GM12874 (cell line): ENCODE measurements at regions not wholly inside any gene's neighbourhood (a gene's known extent, or its start where the extent isn't known, plus 50 kb on each side); places are given as distances from the start of the nearest gene placed in this dataset.

ENCODE experiments used
- TF ChIP-seq, protein P1 (sequence below): IDR thresholded peaks from 2 replicates; pipeline ENCODE4 v1.5.1; 2011; ENCODE audit warnings: low read depth, mild to moderate bottlenecking, control low read depth, low read length, moderate library complexity; ENCODE audit not compliant: insufficient read depth

DNA sequence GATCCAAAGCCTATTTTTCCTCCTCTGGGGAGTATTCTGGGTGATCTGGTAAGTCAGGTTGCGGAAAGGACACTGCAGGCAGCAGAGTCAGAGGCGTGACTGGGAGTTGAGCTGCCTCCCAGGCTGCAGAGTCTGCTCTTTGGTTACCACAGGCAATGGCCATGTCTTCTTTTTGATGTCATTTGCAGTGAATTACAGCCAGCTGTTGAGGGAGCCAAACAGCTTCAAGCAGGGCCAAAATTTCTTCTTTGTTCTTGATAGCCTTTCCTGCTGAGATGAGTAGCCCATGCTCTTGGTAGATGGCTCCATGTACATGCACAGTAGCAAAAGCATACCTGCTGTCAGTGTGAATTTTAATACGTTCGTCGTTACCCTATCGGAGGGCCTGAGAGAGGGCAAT is 116.6 kb upstream of the PZP start:
- TF ChIP-seq, protein P1, sequence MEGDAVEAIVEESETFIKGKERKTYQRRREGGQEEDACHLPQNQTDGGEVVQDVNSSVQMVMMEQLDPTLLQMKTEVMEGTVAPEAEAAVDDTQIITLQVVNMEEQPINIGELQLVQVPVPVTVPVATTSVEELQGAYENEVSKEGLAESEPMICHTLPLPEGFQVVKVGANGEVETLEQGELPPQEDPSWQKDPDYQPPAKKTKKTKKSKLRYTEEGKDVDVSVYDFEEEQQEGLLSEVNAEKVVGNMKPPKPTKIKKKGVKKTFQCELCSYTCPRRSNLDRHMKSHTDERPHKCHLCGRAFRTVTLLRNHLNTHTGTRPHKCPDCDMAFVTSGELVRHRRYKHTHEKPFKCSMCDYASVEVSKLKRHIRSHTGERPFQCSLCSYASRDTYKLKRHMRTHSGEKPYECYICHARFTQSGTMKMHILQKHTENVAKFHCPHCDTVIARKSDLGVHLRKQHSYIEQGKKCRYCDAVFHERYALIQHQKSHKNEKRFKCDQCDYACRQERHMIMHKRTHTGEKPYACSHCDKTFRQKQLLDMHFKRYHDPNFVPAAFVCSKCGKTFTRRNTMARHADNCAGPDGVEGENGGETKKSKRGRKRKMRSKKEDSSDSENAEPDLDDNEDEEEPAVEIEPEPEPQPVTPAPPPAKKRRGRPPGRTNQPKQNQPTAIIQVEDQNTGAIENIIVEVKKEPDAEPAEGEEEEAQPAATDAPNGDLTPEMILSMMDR, result no peak

DNA sequence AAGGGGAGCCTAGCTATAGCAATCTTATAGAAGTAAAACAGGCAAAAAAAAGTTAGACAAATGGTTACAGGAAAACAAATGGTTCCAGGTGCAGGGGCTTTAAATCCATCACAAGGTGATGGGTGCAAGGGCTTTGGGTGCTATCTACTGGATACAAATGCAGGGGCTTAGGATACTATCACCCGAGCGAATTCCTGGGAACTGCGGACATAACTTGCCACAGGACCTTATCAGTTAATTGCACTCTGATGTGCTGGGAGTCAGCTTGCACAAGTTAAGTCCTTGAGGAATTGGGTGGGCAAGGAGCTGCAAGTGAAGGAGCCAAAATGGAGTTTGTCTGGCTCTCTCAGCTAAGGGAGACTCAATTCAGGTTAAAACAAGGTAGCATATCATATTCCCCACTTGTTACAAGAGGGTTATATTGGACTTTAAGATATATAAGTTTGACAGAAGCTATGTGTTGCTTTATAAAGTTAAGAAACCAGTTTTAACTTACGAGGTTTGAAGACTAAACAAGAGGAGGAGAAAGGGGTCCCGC is 115.0 kb upstream of the PZP start:
- TF ChIP-seq, protein P1, result no peak

DNA sequence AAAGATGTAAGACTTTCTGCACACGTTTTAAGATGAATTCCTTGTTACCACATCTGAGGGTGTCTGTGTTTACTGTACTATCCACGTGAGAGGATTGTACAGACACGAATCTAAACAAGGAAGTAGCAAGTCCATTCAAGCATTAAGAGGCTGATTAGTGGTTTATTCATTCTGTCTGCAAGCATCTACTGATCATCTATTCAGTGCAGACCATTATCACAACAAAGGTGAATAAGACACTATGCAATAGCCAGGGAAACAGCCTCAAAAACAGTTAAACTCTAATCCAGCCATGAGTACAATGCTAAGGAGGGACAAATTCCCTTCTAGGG is 111.6 kb upstream of the PZP start:
- TF ChIP-seq, protein P1, result no peak

DNA sequence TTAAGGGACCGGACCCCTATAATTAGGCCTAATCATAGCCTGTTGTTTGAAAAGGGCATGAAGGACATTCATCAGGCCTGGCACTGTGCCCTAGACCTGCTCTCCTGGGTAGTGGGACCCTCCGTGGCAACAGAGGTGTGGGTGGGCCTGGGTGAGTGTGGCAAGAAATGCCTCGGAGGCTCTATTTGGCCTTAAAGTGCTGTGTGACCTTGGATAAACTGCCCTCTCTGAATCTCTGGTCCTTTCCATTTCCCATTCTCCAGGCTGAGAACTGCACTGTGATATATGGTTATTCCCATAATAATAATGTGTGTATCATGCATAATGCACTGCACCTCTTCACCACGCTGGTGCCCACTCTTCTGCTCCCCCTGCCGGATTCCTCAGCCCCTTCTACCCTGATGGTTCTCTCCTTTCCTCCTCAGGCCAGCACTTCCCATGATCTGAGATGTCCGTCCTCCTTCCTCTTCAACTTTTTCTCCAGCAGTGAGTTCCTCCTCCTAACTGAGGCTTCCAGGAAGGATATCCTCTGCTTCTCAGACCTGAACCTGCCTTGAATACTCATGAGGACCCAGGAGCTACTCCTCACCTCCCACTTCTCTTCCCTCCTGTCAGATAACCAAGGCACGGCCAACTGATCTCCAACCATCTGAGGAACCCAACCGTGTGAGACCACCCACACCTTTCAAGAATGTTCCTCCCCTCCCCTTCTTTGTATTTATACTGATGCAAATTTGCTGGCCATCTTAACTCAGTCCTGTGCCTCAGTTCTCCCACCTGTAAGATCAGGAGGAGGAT is 111.0 kb upstream of the PZP start:
- TF ChIP-seq, protein P1, result no peak

DNA sequence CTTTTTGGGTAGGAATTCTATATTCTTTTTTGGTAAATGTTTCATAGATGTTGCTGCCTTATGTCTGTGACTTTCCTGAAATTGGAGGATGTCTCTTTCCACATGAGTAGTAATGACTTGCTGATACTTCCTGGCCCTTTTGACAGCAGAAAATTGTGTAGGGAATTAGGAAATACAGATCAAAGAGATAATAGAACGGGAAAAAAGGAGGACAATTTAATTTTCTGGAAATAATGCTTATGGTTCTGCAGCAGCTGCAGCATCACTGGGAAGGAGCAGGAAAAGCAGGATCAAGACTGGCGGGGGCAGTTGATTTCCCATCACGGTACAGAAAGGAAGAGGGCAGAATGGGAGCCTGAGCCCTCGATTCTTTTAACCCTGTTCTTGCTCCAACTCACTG is 68.8 kb upstream of the PZP start:
- TF ChIP-seq, protein P1, result no peak

DNA sequence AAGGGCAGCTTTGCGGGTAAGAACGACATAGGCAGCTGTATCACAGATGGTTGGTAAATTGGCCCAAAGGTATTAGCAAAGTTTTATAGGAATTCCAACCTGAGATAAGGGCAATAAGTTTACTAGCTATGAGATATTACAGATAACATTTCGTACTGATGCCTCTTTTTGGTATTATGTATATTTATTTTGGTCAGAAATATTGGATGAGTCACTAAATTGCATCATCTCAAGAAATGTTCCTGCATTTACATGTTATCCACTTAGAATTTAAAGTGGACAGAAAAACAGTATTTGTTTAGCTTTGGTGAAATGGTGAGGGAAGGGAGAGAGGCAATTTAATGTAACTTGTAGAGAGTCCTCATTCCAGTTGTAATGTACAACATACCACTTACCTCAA is 65.1 kb upstream of the PZP start:
- TF ChIP-seq, protein P1, result no peak

DNA sequence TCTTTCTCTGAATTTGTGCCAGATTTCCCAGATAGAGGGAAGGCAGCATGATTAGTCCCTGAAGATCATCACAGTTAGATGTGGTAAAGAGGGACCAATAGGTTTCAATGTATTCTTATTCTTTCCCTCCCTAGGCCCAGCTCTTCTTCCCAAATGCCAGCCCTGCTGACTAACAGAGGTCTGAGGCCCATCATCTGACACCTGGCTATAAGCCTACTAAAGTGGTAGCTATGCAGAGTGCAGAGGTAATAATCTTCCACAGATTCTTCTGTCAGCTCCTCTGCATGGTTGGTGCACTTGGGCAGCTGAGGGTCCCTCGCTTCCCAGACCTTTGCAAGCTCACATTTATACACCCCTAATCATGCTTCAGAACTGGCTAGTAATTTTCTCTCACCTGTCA is 63.7 kb upstream of the PZP start:
- TF ChIP-seq, protein P1, result no peak

DNA sequence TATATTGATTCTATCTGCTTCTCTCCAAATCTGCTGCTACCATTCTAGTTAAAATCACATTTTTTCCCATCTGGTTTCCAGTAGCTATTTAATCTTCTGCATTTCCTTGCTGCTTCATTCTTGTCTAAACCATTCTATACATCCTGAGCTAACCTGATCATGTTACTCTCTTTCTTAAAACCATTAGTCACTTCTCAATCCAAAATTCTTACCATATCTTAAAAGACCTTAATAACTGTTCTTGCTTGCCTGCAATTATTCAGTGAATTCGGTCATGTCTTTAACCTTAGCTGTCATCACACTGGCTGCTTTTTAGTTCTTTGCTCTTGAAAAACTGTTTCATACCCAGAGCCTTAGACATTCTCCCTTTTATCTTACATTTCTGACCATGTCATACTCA is 56.4 kb upstream of the PZP start:
- TF ChIP-seq, protein P1, result no peak
